DOHH2 (cell line): ENCODE measurements at regions not wholly inside any gene's neighbourhood (a gene's known extent, or its start where the extent isn't known, plus 50 kb on each side); places are given as distances from the start of the nearest gene placed in this dataset.

Experiments used
- EZH2phosphoT487 ChIP-seq: fragments of 200-600 bp; sonication (generic); IDR thresholded peaks from 2 replicates; pipeline ENCODE4 v1.6.1; 2017; ENCODE audit warnings: borderline replicate concordance, mild to moderate bottlenecking, antibody characterized with exemption, low read length, moderate library complexity, mixed read lengths
- TF ChIP-seq, protein P1 (sequence below): fragments of 200-600 bp; sonication (generic); IDR thresholded peaks from one replicate; pipeline ENCODE4 v1.5.1; 2014; ENCODE audit warnings: antibody characterized with exemption, mild to moderate bottlenecking, low read depth, low read length; ENCODE audit not compliant: poor library complexity, severe bottlenecking

DNA sequence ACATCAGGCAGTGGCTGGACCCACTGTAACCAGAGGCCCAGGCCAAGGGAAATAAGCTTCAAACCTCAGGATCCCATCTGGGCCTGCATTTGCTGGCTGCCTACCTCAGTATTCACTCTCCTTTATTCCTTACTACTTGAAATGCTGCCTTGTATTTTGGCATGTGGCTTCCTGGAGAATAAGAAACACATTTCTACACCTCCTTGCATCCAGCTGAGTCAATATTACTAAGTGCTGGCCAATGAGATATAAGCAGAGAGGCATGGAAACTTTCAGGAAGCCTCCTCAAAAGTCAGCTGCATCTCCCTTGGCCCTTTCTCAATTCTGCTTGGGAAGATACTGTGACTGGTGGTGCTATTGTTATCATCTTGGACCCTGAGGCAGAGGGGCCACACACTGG, 59.8 kb upstream of the RELL1 start:
- TF ChIP-seq, protein P1, sequence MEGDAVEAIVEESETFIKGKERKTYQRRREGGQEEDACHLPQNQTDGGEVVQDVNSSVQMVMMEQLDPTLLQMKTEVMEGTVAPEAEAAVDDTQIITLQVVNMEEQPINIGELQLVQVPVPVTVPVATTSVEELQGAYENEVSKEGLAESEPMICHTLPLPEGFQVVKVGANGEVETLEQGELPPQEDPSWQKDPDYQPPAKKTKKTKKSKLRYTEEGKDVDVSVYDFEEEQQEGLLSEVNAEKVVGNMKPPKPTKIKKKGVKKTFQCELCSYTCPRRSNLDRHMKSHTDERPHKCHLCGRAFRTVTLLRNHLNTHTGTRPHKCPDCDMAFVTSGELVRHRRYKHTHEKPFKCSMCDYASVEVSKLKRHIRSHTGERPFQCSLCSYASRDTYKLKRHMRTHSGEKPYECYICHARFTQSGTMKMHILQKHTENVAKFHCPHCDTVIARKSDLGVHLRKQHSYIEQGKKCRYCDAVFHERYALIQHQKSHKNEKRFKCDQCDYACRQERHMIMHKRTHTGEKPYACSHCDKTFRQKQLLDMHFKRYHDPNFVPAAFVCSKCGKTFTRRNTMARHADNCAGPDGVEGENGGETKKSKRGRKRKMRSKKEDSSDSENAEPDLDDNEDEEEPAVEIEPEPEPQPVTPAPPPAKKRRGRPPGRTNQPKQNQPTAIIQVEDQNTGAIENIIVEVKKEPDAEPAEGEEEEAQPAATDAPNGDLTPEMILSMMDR, result no peak
- TF ChIP-seq EZH2phosphoT487, result no peak
